GM21528 (cell line): ENCODE measurements at regions not wholly inside any gene's neighbourhood (a gene's known extent, or its start where the extent isn't known, plus 50 kb on each side); places are given as distances from the start of the nearest gene placed in this dataset.
"Not testable (repeated sequence)": the region's sequence is repeated elsewhere in the genome, so short reads cannot be mapped to it uniquely, and the experiment has no call there.

ENCODE experiments used
- ATAC-seq: cut with Tn5 transposase; IDR thresholded peaks from one replicate; pipeline ENCODE4 v1.9.1; 2021; ENCODE audit warnings: mild to moderate bottlenecking, moderate library complexity; ENCODE audit not compliant: unreplicated experiment, low FRiP score

- no peak for ATAC-seq
Measured at GRCh38 chr7:66571568-66571967, 57.1 kb upstream of the KCTD7 start.

GRCh38 chr7:66573782-66574495 lies 54.7 kb upstream of the KCTD7 start:
- ATAC-seq, result not testable (repeated sequence)

- ATAC-seq, result not testable (repeated sequence)
Measured at GRCh38 chr7:66574768-66575167, 53.9 kb upstream of the KCTD7 start.

- no peak for ATAC-seq
Measured at GRCh38 chr7:66575398-66575797, 53.3 kb upstream of the KCTD7 start.

- ATAC-seq, result no peak
Measured at GRCh38 chr7:66576646-66577045, 52.0 kb upstream of the KCTD7 start.
